ENCODE measurements at regions not wholly inside any gene's neighbourhood (a gene's known extent, or its start where the extent isn't known, plus 50 kb on each side); places are given as distances from the start of the nearest gene placed in this dataset.
"Not testable (repeated sequence)": the region's sequence is repeated elsewhere in the genome, so short reads cannot be mapped to it uniquely, and the experiment has no call there.

- TF ChIP-seq POLR2A, CTCF (IDR thresholded peaks at IDR 0.05): not testable (repeated sequence)
These were observed 69.4 kb upstream of the KIF2A start for GRCh38 chr5:62236593-62236992.
